H1 (cell line): ENCODE measurements at regions not wholly inside any gene's neighbourhood (a gene's known extent, or its start where the extent isn't known, plus 50 kb on each side); places are given as distances from the start of the nearest gene placed in this dataset.

ENCODE experiments used
- CTCF ChIA-PET: fragments of 300-600 bp; sonication (Branson Sonifier 250); formaldehyde crosslinking; loops from one replicate; lab custom pipeline; 2021; ENCODE audit not compliant: partially characterized antibody; lab: Charles Lee
- POLR2A ChIA-PET: fragments of 300-600 bp; sonication (Branson Sonifier 250); formaldehyde crosslinking; loops from one replicate; lab custom pipeline; 2021; ENCODE audit warnings: inconsistent platforms; ENCODE audit not compliant: partially characterized antibody; lab: Charles Lee
- DNase-seq, 2 experiments: peaks; one replicate each; pipeline versions ENCODE4 v3.0.0 to v3.0.0-alpha.2; 2010 to 2022; ENCODE audit warnings: low spot score in 2 of 2, low read depth in 1 of 2, mixed read lengths in 1 of 2
- FAIRE-seq: peaks from 2 replicates; lab custom pipeline; 2011; peaks lifted over from hg19 to GRCh38; lab: Jason Lieb, UNC
- H2AFZ ChIP-seq: 2 replicates; pipeline ENCODE4 v1.8.1; 2012; ENCODE audit warnings: low read length, inconsistent platforms
- H2AK5ac ChIP-seq: 2 replicates; pipeline ENCODE4 v1.6.1; 2013; ENCODE audit warnings: low read depth, low read length
- H2BK120ac ChIP-seq: replicated peaks from 2 replicates; pipeline ENCODE3; 2013; ENCODE audit warnings: low read depth, low read length, inconsistent platforms
- H2BK12ac ChIP-seq: 2 replicates; pipeline ENCODE4 v1.6.1; 2013; ENCODE audit warnings: low read depth, low read length
- H2BK15ac ChIP-seq: 2 replicates; pipeline ENCODE4 v1.6.1; 2013; ENCODE audit warnings: low read length
- H2BK20ac ChIP-seq: 2 replicates; pipeline ENCODE4 v1.6.1; 2013; ENCODE audit warnings: low read length
- H2BK5ac ChIP-seq: 2 replicates; pipeline ENCODE4 v1.6.1; 2013; ENCODE audit warnings: low read depth, low read length
- H3K14ac ChIP-seq: 2 replicates; pipeline ENCODE4 v1.6.1; 2013; ENCODE audit warnings: inconsistent platforms; ENCODE audit not compliant: insufficient read length
- H3K18ac ChIP-seq: 2 replicates; pipeline ENCODE4 v1.6.1; 2013; ENCODE audit warnings: low read length; ENCODE audit errors: extremely low read depth
- H3K23ac ChIP-seq: 2 replicates; pipeline ENCODE4 v1.6.1; 2013; ENCODE audit warnings: inconsistent platforms; ENCODE audit not compliant: insufficient read length
- H3K23me2 ChIP-seq: 2 replicates; pipeline ENCODE4 v1.6.1; 2013; ENCODE audit warnings: low read depth, low read length
- H3K27ac ChIP-seq: 2 replicates; pipeline ENCODE4 v1.6.1; 2011; ENCODE audit warnings: low read depth, low read length, inconsistent platforms
- H3K27me3 ChIP-seq, 4 experiments: replicated peaks in 1 of 4; 1 replicate in 1 of 4; 2 replicates in 3 of 4; pipeline versions ENCODE4 v1.6.1 to v1.8.1; 2011 to 2013; ENCODE audit warnings: low read length in 3 of 4, mild to moderate bottlenecking in 3 of 4, inconsistent platforms in 2 of 4, mixed read lengths in 2 of 4, moderate library complexity in 1 of 4; ENCODE audit not compliant: control insufficient read depth in 3 of 4, insufficient read depth in 3 of 4; ENCODE audit errors: extremely low read depth in 1 of 4
- H3K36me3 ChIP-seq, 4 experiments: 2 replicates each; pipeline versions ENCODE4 v1.6.1 to v1.8.1; 2011 to 2013; ENCODE audit warnings: mild to moderate bottlenecking in 4 of 4, low read length in 3 of 4, moderate library complexity in 2 of 4, control low read depth in 1 of 4, inconsistent platforms in 1 of 4; ENCODE audit not compliant: insufficient read depth in 4 of 4, control insufficient read depth in 2 of 4
- H3K4ac ChIP-seq: replicated peaks from 2 replicates; pipeline ENCODE3; 2013; ENCODE audit warnings: low read length, low read depth, mixed read lengths, inconsistent platforms; ENCODE audit not compliant: insufficient read length
- H3K4me1 ChIP-seq, 4 experiments: replicated peaks in 1 of 4; 1 replicate in 1 of 4; 2 replicates in 3 of 4; pipeline versions ENCODE4 v1.6.1 to v1.8.1; 2011 to 2013; ENCODE audit warnings: low read length in 3 of 4, inconsistent platforms in 2 of 4, mixed read lengths in 1 of 4; ENCODE audit not compliant: insufficient read depth in 4 of 4, control insufficient read depth in 3 of 4
- H3K4me2 ChIP-seq, 2 experiments: 2 replicates each; pipeline versions ENCODE4 v1.6.1 to v1.8.1; 2011 to 2013; ENCODE audit warnings: low read depth in 2 of 2, low read length in 2 of 2, control low read depth in 1 of 2, inconsistent platforms in 1 of 2, mild to moderate bottlenecking in 1 of 2; ENCODE audit not compliant: insufficient read depth in 1 of 2
- H3K4me3 ChIP-seq, 4 experiments: fragments of 200-600, 300-600 bp in 1 of 4; sonication (generic), shearing (Covaris generic), sonication (Bioruptor Twin) in 1 of 4; 2 replicates each; pipeline versions ENCODE4 v1.5.1 to v1.8.1; 2011 to 2016; ENCODE audit warnings: low read length in 4 of 4, low read depth in 3 of 4, control low read depth in 2 of 4, inconsistent platforms in 2 of 4, mild to moderate bottlenecking in 2 of 4, mixed read lengths in 1 of 4, moderate library complexity in 1 of 4; ENCODE audit not compliant: insufficient read depth in 2 of 4; ENCODE audit errors: extremely low read depth in 1 of 4
- H3K56ac ChIP-seq: replicated peaks from 2 replicates; pipeline ENCODE3; 2013; ENCODE audit warnings: low read depth, mild to moderate bottlenecking, mixed read lengths, low read length, inconsistent platforms; ENCODE audit not compliant: insufficient read length
- H3K79me1 ChIP-seq: 2 replicates; pipeline ENCODE4 v1.6.1; 2013; ENCODE audit warnings: low read depth, low read length, control low read depth
- H3K79me2 ChIP-seq, 2 experiments: 2 replicates each; pipeline versions ENCODE4 v1.6.1 to v1.8.1; 2012 to 2013; ENCODE audit warnings: low read length in 2 of 2, mild to moderate bottlenecking in 2 of 2, inconsistent platforms in 1 of 2; ENCODE audit not compliant: insufficient read depth in 2 of 2, control insufficient read depth in 1 of 2
- H3K9ac ChIP-seq, 4 experiments: replicated peaks in 1 of 4; 1 replicate in 1 of 4; 2 replicates in 3 of 4; pipeline versions ENCODE4 v1.6.1 to v1.8.1; 2011 to 2013; ENCODE audit warnings: low read depth in 3 of 4, low read length in 3 of 4, control low read depth in 2 of 4, mild to moderate bottlenecking in 2 of 4, moderate library complexity in 2 of 4, inconsistent platforms in 1 of 4; ENCODE audit errors: extremely low read depth in 1 of 4
- H3K9me3 ChIP-seq, 2 experiments: 2 replicates each; pipeline versions ENCODE4 v1.6.1 to v1.8.1; 2012 to 2013; ENCODE audit warnings: mild to moderate bottlenecking in 2 of 2, moderate library complexity in 2 of 2, control low read depth in 1 of 2, inconsistent platforms in 1 of 2, low read depth in 1 of 2, low read length in 1 of 2, mixed read lengths in 1 of 2; ENCODE audit not compliant: insufficient read depth in 2 of 2
- H4K20me1 ChIP-seq, 2 experiments: replicated peaks in 1 of 2; 2 replicates each; pipeline versions ENCODE3 to v1.8.1; 2011 to 2013; ENCODE audit warnings: inconsistent platforms in 2 of 2, low read length in 2 of 2, mild to moderate bottlenecking in 1 of 2; ENCODE audit not compliant: insufficient read depth in 2 of 2, control insufficient read depth in 1 of 2
- H4K5ac ChIP-seq: 2 replicates; pipeline ENCODE4 v1.6.1; 2013; ENCODE audit warnings: low read length, low read depth, mixed read lengths, inconsistent platforms; ENCODE audit not compliant: insufficient read length
- H4K8ac ChIP-seq: 2 replicates; pipeline ENCODE4 v1.8.0; 2013; ENCODE audit warnings: mild to moderate bottlenecking, moderate library complexity, low read length, inconsistent platforms; ENCODE audit not compliant: insufficient read depth; ENCODE audit errors: extremely low read depth
- H4K91ac ChIP-seq: replicated peaks from 2 replicates; pipeline ENCODE3; 2013; ENCODE audit warnings: low read length, mixed read lengths, inconsistent platforms; ENCODE audit not compliant: insufficient read length
- ASH2L ChIP-seq: fragments of 200-600, 300-600 bp; sonication (generic); IDR thresholded peaks from one replicate; pipeline ENCODE4 v1.7.1; 2017; ENCODE audit warnings: low read length
- HDAC6 ChIP-seq: IDR thresholded peaks from one replicate; pipeline ENCODE4 v1.7.1; 2012; ENCODE audit warnings: low read depth, mild to moderate bottlenecking, inconsistent platforms, low read length, moderate library complexity
- RFX5 ChIP-seq: IDR thresholded peaks from 2 replicates; pipeline ENCODE4 v1.6.1; 2011; ENCODE audit warnings: low read depth, low read length, improper control_type of control experiment, borderline replicate concordance
- TBP ChIP-seq: IDR thresholded peaks from 2 replicates; pipeline ENCODE4 v1.6.1; 2011; ENCODE audit warnings: low read depth, low read length, improper control_type of control experiment
- WGBS, 2 experiments: shearing (Covaris generic) in 1 of 2; methylation state at CpG; one replicate each; pipeline versions ENCODE4 v1.1.6 to v1.1.7; 2013 to 2015; ENCODE audit warnings: low lambda C conversion rate in 2 of 2, mixed read lengths in 2 of 2, inconsistent platforms in 1 of 2, low coverage in 1 of 2, missing lambda C conversion rate in 1 of 2; ENCODE audit not compliant: insufficient replicate concordance in 2 of 2, insufficient coverage in 1 of 2, insufficient read length in 1 of 2; ENCODE audit errors: extremely low coverage in 1 of 2, missing lambda C conversion rate in 1 of 2; 5-methylcytosine and 5-hydroxymethylcytosine counted together

DNA sequence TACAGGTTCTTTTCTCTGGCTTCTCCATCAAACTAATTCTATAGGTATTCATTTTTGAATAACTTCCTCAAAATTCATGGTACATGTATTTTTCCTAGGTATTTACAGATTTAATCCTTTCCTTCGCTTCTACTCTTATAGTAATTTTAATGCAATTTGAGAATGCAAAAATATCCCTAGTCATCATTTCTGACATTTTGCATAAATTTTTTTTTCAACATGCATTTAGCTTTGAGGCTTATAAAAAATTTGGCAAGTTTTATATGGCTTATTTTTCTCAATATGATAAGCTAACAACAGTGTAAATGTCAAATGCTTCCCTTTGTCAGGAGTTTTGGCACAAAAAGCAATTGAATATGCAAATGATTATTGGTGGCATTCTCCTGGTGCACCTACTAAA, 872.6 kb downstream of the FLRT2 start:
- Histone ChIP-seq H3K4me3 (no peak overlapping the region), H3K36me3 (no peaks in the 10 kb centered on the region)
- 93% methylated on average over 1 of the region's 1 CpG; no CpG with 5 or more reads in 1 of the 2 experiments for WGBS, 2 experiments
- TF ChIP-seq HDAC6: no peak
- TF ChIP-seq RFX5: no peak
- no peak for TF ChIP-seq TBP
- no peak for TF ChIP-seq ASH2L

More for the DNA sequence above, 872.6 kb downstream of the FLRT2 start:
- H3K4ac ChIP-seq: no peak overlapping the region
- H3K9ac ChIP-seq: no peak overlapping the region
- no peak overlapping the region for H3K4me2 ChIP-seq
- CTCF ChIA-PET: no interaction called here
- H4K20me1 ChIP-seq: no peaks in the 10 kb centered on the region
- H3K79me1 ChIP-seq: no peaks in the 10 kb centered on the region
- H3K23ac ChIP-seq: no peak overlapping the region
- H3K23me2 ChIP-seq: no peaks in the 10 kb centered on the region
- no peak overlapping the region for H2BK5ac ChIP-seq
- H2BK20ac ChIP-seq: no peak overlapping the region
- POLR2A ChIA-PET: no interaction called here
- FAIRE-seq (no peak), DNase-seq (no peak)
- no peak overlapping the region for H3K56ac ChIP-seq
- H2BK12ac ChIP-seq: no peak overlapping the region
- no peak overlapping the region for H4K91ac ChIP-seq
- peaks cover 0 to 2% (median 0%) of the 10 kb centered on the region in 4 experiments; a peak in 1 of 7 replicates for H3K4me1 ChIP-seq
- H3K14ac ChIP-seq: no peak overlapping the region
- H3K9me3 ChIP-seq: no peaks in the 10 kb centered on the region; a peak in 1 of 4 replicates
- peak overlapping the region; percentile 56; the same call in 1 of the 2 replicates for H3K27ac ChIP-seq
- no peak overlapping the region for H2BK120ac ChIP-seq
- H2AK5ac ChIP-seq: no peak overlapping the region
- H4K8ac ChIP-seq: no peak overlapping the region
- no peaks in the 10 kb centered on the region for H3K27me3 ChIP-seq
- no peak overlapping the region for H2BK15ac ChIP-seq
- no peak overlapping the region for H4K5ac ChIP-seq
- no peak overlapping the region for H3K18ac ChIP-seq
- no peaks in the 10 kb centered on the region for H3K79me2 ChIP-seq
- no peak overlapping the region for H2AFZ ChIP-seq
